HepG2 (cell line): ENCODE measurements at regions not wholly inside any gene's neighbourhood (a gene's known extent, or its start where the extent isn't known, plus 50 kb on each side); places are given as distances from the start of the nearest gene placed in this dataset.

ENCODE experiments used
- FOSL1 ChIP-seq: sonication (generic); formaldehyde crosslinking; IDR thresholded peaks from 2 replicates; pipeline ENCODE4 v1.9.0; 2021; ENCODE audit warnings: missing genetic modification reagents, borderline replicate concordance
- HOXA9 ChIP-seq: sonication (generic); formaldehyde crosslinking; IDR thresholded peaks from 2 replicates; pipeline ENCODE4 v1.8.1; 2022; ENCODE audit warnings: missing genetic modification reagents, mild to moderate bottlenecking, moderate library complexity, borderline replicate concordance
- KDM5A ChIP-seq: fragments of 200-600 bp; sonication (generic); IDR thresholded peaks from 2 replicates; pipeline ENCODE4 v1.7.0; 2018; ENCODE audit warnings: antibody characterized with exemption, mild to moderate bottlenecking, low read length, borderline replicate concordance
- KLF13 ChIP-seq: sonication (generic); formaldehyde crosslinking; IDR thresholded peaks from 2 replicates; pipeline ENCODE4 v1.4.0; 2020; ENCODE audit warnings: mild to moderate bottlenecking, missing genetic modification reagents
- MAFF ChIP-seq: IDR thresholded peaks from 2 replicates; pipeline ENCODE4 v1.6.1; 2011; ENCODE audit warnings: low read depth, low read length, improper control_type of control experiment
- NFYB ChIP-seq: sonication (generic); formaldehyde crosslinking; IDR thresholded peaks from 2 replicates; pipeline ENCODE4 v1.4.0; 2020; ENCODE audit warnings: missing genetic modification reagents
- POLR2A ChIP-seq, 2 experiments: IDR thresholded peaks; 2 replicates each; pipeline ENCODE4 v1.6.1; 2011; ENCODE audit warnings: low read depth in 2 of 2, low read length in 2 of 2, mild to moderate bottlenecking in 1 of 2, moderate library complexity in 1 of 2; ENCODE audit not compliant: insufficient read depth in 1 of 2
- SMARCE1 ChIP-seq: fragments of 450-650 bp; IDR thresholded peaks from 2 replicates; pipeline ENCODE4 v1.6.1; 2017; ENCODE audit warnings: borderline replicate concordance
- TAF1 ChIP-seq: sonication (generic); formaldehyde crosslinking; IDR thresholded peaks from 2 replicates; pipeline ENCODE4 v1.4.0; 2020; ENCODE audit warnings: missing genetic modification reagents
- ZNF570 ChIP-seq: sonication (generic); formaldehyde crosslinking; IDR thresholded peaks from 2 replicates; pipeline ENCODE4 v1.4.0; 2020; ENCODE audit warnings: mild to moderate bottlenecking, missing genetic modification reagents, borderline replicate concordance
- ZNF788 ChIP-seq: sonication (generic); formaldehyde crosslinking; IDR thresholded peaks from 2 replicates; pipeline ENCODE4 v1.5.0; 2020; ENCODE audit warnings: mild to moderate bottlenecking, missing genetic modification reagents, borderline replicate concordance
- TF ChIP-seq, protein P1 (sequence below): sonication (generic); formaldehyde crosslinking; IDR thresholded peaks from 2 replicates; pipeline ENCODE4 v1.5.0; 2020; ENCODE audit warnings: mild to moderate bottlenecking, missing genetic modification reagents, moderate library complexity

DNA sequence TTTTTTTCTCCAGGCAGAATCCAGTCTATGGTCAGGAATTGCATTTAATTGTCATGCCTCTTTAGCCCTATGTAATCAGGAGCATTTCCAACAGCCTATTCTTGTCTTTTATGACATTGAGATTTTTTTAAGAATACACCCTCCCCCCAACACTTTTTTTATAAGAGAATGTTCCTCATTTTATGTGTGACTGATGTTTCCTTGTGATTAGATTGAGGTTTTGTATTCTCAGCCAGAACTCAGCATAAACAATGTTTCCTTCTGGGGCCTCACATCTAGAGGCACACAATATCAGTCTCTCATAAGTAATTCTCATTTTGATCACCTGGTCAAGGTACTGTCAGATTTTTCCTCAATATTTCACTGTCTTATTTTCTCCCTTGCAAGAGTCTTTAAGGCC, 193.4 kb upstream of the PDE1C start:
- TF ChIP-seq KDM5A: no peak
- TF ChIP-seq, protein P1, sequence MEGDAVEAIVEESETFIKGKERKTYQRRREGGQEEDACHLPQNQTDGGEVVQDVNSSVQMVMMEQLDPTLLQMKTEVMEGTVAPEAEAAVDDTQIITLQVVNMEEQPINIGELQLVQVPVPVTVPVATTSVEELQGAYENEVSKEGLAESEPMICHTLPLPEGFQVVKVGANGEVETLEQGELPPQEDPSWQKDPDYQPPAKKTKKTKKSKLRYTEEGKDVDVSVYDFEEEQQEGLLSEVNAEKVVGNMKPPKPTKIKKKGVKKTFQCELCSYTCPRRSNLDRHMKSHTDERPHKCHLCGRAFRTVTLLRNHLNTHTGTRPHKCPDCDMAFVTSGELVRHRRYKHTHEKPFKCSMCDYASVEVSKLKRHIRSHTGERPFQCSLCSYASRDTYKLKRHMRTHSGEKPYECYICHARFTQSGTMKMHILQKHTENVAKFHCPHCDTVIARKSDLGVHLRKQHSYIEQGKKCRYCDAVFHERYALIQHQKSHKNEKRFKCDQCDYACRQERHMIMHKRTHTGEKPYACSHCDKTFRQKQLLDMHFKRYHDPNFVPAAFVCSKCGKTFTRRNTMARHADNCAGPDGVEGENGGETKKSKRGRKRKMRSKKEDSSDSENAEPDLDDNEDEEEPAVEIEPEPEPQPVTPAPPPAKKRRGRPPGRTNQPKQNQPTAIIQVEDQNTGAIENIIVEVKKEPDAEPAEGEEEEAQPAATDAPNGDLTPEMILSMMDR (CRISPR knock-in tag): no peak
- TF ChIP-seq KLF13 (CRISPR knock-in tag): no peak
- TF ChIP-seq FOSL1: no peak
- TF ChIP-seq POLR2A (IDR thresholded peaks at IDR 0.05; ENCODE audit: insufficient read depth in 1 of 2, low read depth in 2 of 2, low read length in 2 of 2): no peak
- no peak for TF ChIP-seq HOXA9 (CRISPR knock-in tag)
- TF ChIP-seq ZNF570 (CRISPR knock-in tag): no peak
- no peak for TF ChIP-seq ZNF788 (CRISPR knock-in tag)
- TF ChIP-seq SMARCE1: no peak
- no peak for TF ChIP-seq NFYB
- no peak for TF ChIP-seq TAF1 (CRISPR knock-in tag)
- TF ChIP-seq MAFF: no peak
